ENCODE measurements at regions not wholly inside any gene's neighbourhood (a gene's known extent, or its start where the extent isn't known, plus 50 kb on each side); places are given as distances from the start of the nearest gene placed in this dataset.

DNA sequence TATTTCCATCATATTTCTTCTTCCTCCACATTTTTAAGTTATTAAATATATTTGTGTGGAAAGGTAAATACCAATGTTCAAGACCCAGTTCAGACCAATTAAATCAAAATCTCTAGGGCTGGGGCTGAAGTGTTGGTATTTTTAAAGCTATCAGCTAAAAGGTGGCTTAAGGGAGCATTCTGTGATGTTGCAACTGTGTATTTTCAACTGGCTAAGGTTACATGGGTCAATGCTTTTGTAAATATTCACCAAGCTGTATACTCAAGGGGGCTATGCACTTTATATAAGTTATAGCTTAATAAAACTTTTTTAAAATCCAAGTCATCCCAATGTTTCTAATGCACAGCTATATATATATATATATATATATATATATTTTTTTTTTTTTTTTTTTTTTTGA is 316.9 kb upstream of the GRM3 start:
- TF ChIP-seq, protein P1, sequence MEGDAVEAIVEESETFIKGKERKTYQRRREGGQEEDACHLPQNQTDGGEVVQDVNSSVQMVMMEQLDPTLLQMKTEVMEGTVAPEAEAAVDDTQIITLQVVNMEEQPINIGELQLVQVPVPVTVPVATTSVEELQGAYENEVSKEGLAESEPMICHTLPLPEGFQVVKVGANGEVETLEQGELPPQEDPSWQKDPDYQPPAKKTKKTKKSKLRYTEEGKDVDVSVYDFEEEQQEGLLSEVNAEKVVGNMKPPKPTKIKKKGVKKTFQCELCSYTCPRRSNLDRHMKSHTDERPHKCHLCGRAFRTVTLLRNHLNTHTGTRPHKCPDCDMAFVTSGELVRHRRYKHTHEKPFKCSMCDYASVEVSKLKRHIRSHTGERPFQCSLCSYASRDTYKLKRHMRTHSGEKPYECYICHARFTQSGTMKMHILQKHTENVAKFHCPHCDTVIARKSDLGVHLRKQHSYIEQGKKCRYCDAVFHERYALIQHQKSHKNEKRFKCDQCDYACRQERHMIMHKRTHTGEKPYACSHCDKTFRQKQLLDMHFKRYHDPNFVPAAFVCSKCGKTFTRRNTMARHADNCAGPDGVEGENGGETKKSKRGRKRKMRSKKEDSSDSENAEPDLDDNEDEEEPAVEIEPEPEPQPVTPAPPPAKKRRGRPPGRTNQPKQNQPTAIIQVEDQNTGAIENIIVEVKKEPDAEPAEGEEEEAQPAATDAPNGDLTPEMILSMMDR (IDR thresholded peaks at IDR 0.05), result no peak
- TF ChIP-seq POLR2A (IDR thresholded peaks at IDR 0.05), result no peak

All from breast epithelium (tissue), 3 donors.